ENCODE measurements at regions not wholly inside any gene's neighbourhood (a gene's known extent, or its start where the extent isn't known, plus 50 kb on each side); places are given as distances from the start of the nearest gene placed in this dataset.

DNA sequence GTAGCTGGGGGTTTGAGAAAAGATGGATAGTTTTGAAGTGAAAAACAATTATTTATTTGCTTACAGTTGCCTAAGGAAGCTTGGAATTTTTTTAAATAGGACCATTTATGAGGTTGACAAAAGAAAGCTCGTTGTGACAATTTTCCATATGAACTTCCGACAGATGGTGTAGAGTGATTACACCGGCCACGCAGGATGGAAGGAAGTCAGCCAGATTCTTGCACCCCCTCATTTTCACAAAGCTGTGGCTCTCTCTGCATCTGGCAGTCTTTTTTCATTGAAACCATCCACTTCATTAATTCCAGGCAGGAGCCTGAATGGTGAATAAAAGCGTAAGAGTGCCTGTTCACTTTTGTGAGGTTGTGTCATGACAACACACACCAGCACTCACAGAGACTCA is 1284.1 kb downstream of the AACS start:
- POLR2A ChIA-PET (ENCODE audit: low non-redundant PET), result no interaction called here
- H3K27ac ChIP-seq, result no peak overlapping the region
- DNase-seq (ENCODE audit: low spot score), result no peak
- TF ChIP-seq, protein P1, sequence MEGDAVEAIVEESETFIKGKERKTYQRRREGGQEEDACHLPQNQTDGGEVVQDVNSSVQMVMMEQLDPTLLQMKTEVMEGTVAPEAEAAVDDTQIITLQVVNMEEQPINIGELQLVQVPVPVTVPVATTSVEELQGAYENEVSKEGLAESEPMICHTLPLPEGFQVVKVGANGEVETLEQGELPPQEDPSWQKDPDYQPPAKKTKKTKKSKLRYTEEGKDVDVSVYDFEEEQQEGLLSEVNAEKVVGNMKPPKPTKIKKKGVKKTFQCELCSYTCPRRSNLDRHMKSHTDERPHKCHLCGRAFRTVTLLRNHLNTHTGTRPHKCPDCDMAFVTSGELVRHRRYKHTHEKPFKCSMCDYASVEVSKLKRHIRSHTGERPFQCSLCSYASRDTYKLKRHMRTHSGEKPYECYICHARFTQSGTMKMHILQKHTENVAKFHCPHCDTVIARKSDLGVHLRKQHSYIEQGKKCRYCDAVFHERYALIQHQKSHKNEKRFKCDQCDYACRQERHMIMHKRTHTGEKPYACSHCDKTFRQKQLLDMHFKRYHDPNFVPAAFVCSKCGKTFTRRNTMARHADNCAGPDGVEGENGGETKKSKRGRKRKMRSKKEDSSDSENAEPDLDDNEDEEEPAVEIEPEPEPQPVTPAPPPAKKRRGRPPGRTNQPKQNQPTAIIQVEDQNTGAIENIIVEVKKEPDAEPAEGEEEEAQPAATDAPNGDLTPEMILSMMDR (conservative IDR thresholded peaks at IDR 0.05; ENCODE audit: low read depth), result no peak
- CTCF ChIA-PET, result no interaction called here

DNA sequence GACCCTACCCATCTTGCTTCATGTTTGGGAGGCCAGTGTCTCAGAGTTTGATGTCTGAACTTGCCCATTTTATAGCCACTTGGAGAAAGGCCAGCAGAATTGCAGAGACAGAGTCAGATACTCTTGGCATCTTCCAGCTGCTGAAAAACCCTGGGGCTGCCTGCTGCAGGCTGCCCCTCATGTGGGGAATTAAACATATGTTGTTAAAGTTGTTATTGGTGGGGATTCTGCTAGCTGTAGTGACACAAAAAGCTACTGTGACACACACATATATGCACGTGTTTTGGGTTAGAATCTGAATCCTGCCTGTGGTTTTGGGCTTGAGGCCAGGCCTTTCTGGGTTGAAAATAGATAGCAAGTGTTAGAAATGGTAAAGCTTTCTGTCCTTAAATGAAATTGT is 1288.4 kb downstream of the AACS start:
- CTCF ChIA-PET, result no interaction called here
- POLR2A ChIA-PET (ENCODE audit: low non-redundant PET), result no interaction called here
- TF ChIP-seq, protein P1 (conservative IDR thresholded peaks at IDR 0.05; ENCODE audit: low read depth), result no peak
- peak overlapping the region; percentile 78 for H3K27ac ChIP-seq
- DNase-seq (ENCODE audit: low spot score), result peak; percentile 22

DNA sequence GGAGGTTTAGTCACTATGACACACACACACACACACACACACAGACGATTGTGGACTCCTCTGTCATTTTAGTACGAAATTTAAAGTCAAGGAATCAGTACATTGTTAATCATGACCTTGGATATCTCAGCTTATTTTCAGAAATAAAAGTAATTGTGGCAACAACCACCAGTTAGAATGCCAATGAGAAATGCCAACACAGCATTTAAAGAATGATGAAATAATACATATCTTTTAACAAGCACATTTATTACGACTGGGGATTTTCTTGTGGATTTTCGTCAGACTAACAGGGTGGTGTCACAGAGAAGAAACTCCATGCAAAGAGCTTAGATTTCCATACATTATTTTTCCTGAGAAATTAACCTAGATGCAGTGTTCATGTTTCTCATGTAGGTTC is 1289.4 kb downstream of the AACS start:
- ChIA-PET CTCF (interaction anchor here (0.6 kb wide), 1 partner anchor 581 kb away, joined by 3 read pairs; no protein-coding TSS in a partner anchor), POLR2A (ENCODE audit: low non-redundant PET) (no interaction called here)
- TF ChIP-seq, protein P1 (conservative IDR thresholded peaks at IDR 0.05; ENCODE audit: low read depth), result no peak
- no peak overlapping the region for H3K27ac ChIP-seq
- DNase-seq (ENCODE audit: low spot score), result no peak

DNA sequence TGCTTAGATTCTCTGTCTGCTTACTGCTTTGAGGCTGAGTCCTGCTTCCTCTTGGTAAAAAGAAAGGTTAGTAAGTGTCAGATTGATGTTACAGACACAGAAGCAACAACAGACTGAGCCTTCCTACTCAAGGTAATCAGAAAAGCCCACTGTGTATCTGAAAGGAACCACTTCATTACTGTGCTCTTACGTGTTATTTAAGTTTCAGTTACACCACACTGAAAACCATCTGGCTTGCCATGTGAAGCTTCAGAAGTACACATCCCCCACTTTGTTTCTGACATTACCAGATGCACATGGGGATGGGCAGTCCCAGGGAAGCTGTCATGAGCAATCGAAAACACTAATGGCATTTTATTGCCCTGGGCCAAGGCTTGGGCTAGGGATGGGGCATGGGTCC is 1290.1 kb downstream of the AACS start:
- CTCF ChIA-PET, result no interaction called here
- no peak for DNase-seq (ENCODE audit: low spot score)
- no peak overlapping the region for H3K27ac ChIP-seq
- POLR2A ChIA-PET (ENCODE audit: low non-redundant PET), result no interaction called here
- TF ChIP-seq, protein P1 (conservative IDR thresholded peaks at IDR 0.05; ENCODE audit: low read depth), result no peak

DNA sequence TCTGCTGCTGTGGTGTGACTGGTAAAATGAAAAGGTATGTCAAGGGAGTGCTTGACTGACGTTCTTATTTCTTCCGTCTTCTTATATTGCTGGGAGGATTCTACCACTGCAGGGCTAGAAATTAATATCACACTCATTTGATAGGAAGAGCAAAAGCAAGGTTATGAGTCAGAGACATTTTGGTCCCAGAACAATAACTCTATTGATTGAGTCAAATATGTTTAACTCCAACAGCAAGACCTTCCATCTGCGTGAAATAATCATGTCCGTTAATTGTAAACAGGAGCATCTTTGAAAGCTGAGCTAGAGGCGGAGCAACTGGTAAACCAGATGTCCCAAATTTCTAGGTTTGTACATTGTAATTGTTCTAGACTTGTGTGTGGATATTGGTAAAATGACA is 1293.6 kb downstream of the AACS start:
- no peak overlapping the region for H3K27ac ChIP-seq
- DNase-seq (ENCODE audit: low spot score), result no peak
- CTCF ChIA-PET, result no interaction called here
- TF ChIP-seq, protein P1 (conservative IDR thresholded peaks at IDR 0.05; ENCODE audit: low read depth), result no peak
- POLR2A ChIA-PET (ENCODE audit: low non-redundant PET), result no interaction called here

DNA sequence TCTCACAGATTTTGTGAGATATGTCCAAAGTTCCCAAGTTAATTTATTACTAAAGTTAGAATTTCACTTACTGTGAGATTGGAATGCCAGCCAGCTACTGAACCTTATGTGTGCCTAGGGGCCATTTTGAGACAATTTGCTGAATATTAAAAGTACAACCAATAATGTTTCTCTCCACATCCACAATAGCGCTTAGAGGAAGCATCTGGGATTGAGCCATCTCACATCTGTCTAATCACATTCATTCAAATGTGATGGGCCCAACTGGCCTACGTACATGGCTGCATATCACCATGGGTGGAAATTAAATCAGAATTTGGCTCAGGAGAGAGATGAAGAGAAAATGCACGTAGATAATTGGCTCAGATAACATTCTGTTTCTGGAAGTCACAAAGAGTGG is 1294.0 kb downstream of the AACS start:
- no peak for DNase-seq (ENCODE audit: low spot score)
- POLR2A ChIA-PET (ENCODE audit: low non-redundant PET), result no interaction called here
- H3K27ac ChIP-seq, result no peak overlapping the region
- TF ChIP-seq, protein P1 (conservative IDR thresholded peaks at IDR 0.05; ENCODE audit: low read depth), result no peak
- CTCF ChIA-PET, result no interaction called here

DNA sequence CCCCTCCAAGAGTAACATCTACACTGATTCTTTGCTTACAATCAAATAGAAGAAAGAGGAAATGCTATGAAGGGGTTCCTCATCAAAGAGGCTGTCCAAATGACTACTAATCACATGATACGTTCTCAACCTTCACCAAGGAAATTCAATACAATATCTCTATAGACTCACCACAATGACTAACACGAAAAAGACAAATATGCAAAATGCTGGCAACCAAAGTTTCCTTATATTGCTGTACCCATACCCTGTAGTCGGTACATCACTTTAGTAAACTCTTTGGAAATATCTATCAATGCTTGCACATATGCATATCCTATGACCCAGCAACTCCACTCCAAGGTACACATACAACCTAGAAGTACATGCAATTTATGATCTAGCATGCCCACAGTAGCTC is 1296.6 kb downstream of the AACS start:
- no peak overlapping the region for H3K27ac ChIP-seq
- ChIA-PET POLR2A (ENCODE audit: low non-redundant PET) (no interaction called here), CTCF (no interaction called here)
- DNase-seq (ENCODE audit: low spot score), result no peak
- TF ChIP-seq, protein P1 (conservative IDR thresholded peaks at IDR 0.05; ENCODE audit: low read depth), result no peak

Measured in RWPE1 (cell line).